HL-60 (cell line): ENCODE measurements at regions not wholly inside any gene's neighbourhood (a gene's known extent, or its start where the extent isn't known, plus 50 kb on each side); places are given as distances from the start of the nearest gene placed in this dataset.

Experiments
- DNase-seq, 2 experiments: peaks; one replicate each; pipeline ENCODE4 v3.0.0-alpha.2; 2010 to 2020; ENCODE audit warnings: low read depth in 1 of 2, low spot score in 1 of 2
- H3K27ac ChIP-seq: fragments of 250-450 bp; sonication (Bioruptor Pico); replicated peaks from 2 replicates; pipeline ENCODE4 v1.5.1; 2020; ENCODE audit warnings: mild to moderate bottlenecking, moderate library complexity
- H3K27me3 ChIP-seq: fragments of 250-450 bp; sonication (Bioruptor Pico); 2 replicates; pipeline ENCODE4 v1.5.1; 2021; ENCODE audit warnings: mild to moderate bottlenecking, moderate library complexity; ENCODE audit not compliant: insufficient read depth, poor library complexity, severe bottlenecking
- H3K4me3 ChIP-seq: replicated peaks from 2 replicates; pipeline ENCODE4 v1.5.1; 2011; ENCODE audit warnings: mild to moderate bottlenecking, control low read depth, low read length; ENCODE audit not compliant: insufficient read depth
- GABPA ChIP-seq: IDR thresholded peaks from 2 replicates; pipeline ENCODE4 v1.6.1; 2012; ENCODE audit warnings: low read depth
- POLR2AphosphoS5 ChIP-seq: IDR thresholded peaks from 2 replicates; pipeline ENCODE4 v1.6.1; 2012; ENCODE audit warnings: low read depth
- SPI1 ChIP-seq: IDR thresholded peaks from 2 replicates; pipeline ENCODE4 v1.6.1; 2012; ENCODE audit warnings: low read depth, mild to moderate bottlenecking, borderline replicate concordance
- TF ChIP-seq, protein P1 (sequence below): IDR thresholded peaks from 2 replicates; pipeline ENCODE4 v1.6.1; 2012; ENCODE audit warnings: low read depth; ENCODE audit not compliant: insufficient replicate concordance
- TF ChIP-seq, protein P2 (sequence below): IDR thresholded peaks from one replicate; pipeline ENCODE4 v1.5.1; 2011; ENCODE audit warnings: low read length, control low read depth, inconsistent platforms; ENCODE audit not compliant: insufficient read depth

GRCh38 chr13:33624740-33625139, 193.2 kb upstream of the RFC3 start:
- TF ChIP-seq GABPA (no peak), SPI1 (no peak), POLR2AphosphoS5 (no peak)
- TF ChIP-seq, protein P1, sequence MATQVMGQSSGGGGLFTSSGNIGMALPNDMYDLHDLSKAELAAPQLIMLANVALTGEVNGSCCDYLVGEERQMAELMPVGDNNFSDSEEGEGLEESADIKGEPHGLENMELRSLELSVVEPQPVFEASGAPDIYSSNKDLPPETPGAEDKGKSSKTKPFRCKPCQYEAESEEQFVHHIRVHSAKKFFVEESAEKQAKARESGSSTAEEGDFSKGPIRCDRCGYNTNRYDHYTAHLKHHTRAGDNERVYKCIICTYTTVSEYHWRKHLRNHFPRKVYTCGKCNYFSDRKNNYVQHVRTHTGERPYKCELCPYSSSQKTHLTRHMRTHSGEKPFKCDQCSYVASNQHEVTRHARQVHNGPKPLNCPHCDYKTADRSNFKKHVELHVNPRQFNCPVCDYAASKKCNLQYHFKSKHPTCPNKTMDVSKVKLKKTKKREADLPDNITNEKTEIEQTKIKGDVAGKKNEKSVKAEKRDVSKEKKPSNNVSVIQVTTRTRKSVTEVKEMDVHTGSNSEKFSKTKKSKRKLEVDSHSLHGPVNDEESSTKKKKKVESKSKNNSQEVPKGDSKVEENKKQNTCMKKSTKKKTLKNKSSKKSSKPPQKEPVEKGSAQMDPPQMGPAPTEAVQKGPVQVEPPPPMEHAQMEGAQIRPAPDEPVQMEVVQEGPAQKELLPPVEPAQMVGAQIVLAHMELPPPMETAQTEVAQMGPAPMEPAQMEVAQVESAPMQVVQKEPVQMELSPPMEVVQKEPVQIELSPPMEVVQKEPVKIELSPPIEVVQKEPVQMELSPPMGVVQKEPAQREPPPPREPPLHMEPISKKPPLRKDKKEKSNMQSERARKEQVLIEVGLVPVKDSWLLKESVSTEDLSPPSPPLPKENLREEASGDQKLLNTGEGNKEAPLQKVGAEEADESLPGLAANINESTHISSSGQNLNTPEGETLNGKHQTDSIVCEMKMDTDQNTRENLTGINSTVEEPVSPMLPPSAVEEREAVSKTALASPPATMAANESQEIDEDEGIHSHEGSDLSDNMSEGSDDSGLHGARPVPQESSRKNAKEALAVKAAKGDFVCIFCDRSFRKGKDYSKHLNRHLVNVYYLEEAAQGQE: no peak
- TF ChIP-seq, protein P2, sequence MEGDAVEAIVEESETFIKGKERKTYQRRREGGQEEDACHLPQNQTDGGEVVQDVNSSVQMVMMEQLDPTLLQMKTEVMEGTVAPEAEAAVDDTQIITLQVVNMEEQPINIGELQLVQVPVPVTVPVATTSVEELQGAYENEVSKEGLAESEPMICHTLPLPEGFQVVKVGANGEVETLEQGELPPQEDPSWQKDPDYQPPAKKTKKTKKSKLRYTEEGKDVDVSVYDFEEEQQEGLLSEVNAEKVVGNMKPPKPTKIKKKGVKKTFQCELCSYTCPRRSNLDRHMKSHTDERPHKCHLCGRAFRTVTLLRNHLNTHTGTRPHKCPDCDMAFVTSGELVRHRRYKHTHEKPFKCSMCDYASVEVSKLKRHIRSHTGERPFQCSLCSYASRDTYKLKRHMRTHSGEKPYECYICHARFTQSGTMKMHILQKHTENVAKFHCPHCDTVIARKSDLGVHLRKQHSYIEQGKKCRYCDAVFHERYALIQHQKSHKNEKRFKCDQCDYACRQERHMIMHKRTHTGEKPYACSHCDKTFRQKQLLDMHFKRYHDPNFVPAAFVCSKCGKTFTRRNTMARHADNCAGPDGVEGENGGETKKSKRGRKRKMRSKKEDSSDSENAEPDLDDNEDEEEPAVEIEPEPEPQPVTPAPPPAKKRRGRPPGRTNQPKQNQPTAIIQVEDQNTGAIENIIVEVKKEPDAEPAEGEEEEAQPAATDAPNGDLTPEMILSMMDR: no peak

DNA sequence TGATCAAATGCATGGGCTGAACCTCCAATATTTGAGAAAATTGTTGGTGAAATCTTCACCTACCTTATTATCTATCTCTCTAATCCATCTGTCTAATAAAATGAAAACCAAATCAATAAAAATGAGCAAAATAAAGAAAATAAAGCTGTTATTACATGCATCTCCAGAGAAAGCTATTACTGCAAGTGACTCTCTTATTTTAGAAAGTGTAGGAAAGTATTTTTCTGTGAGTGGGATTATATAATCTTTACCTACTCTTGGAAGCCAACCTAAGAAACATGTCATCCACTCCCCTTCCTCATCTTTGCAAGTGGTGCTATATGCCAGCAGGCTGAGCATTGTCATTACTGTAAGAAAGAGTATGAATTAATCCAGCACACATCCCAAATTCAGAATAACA, 191.5 kb upstream of the RFC3 start:
- no peaks in the 10 kb centered on the region for H3K27me3 ChIP-seq
- TF ChIP-seq, protein P1: no peak
- TF ChIP-seq, protein P2: no peak
- TF ChIP-seq SPI1: no peak
- TF ChIP-seq POLR2AphosphoS5: no peak
- TF ChIP-seq GABPA: no peak
- no peak overlapping the region for H3K4me3 ChIP-seq

More at GRCh38 chr13:33624740-33625139, 193.2 kb upstream of the RFC3 start:
- no peak for DNase-seq
- no peak overlapping the region for H3K4me3 ChIP-seq
- no peaks in the 10 kb centered on the region for H3K27me3 ChIP-seq
- H3K27ac ChIP-seq: no peak overlapping the region

DNA sequence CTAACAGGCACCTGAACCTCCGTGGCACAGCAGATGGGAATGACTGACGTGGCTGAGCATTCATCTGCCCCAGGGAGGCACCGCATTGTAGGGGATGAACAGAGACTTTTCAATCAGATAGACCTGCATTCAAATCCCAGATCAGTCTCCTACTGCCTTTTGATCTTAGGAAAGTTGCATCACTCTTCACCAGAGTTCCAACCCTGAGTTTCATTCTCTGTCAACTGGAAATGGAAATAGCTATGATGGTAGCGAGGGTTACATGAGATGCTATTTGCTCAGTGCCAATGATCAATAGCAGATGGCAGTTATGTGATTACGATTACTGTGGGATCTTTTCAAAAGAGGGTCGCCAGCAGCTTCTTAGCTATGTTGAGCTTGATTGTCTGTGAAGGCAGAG, 189.3 kb upstream of the RFC3 start:
- no peak for DNase-seq
- H3K27ac ChIP-seq: no peak overlapping the region
- H3K27me3 ChIP-seq: no peaks in the 10 kb centered on the region
- H3K4me3 ChIP-seq: no peak overlapping the region
- no peak for TF ChIP-seq SPI1
- TF ChIP-seq, protein P1: no peak
- TF ChIP-seq, protein P2: no peak
- TF ChIP-seq POLR2AphosphoS5: no peak
- TF ChIP-seq GABPA: no peak

More for the DNA sequence above, 191.5 kb upstream of the RFC3 start:
- DNase-seq: no peak
- H3K27ac ChIP-seq: no peak overlapping the region
